B cell (primary cell): ENCODE measurements at regions not wholly inside any gene's neighbourhood (a gene's known extent, or its start where the extent isn't known, plus 50 kb on each side); places are given as distances from the start of the nearest gene placed in this dataset.

Source experiments
- ATAC-seq: fragments of 200-7000 bp; cut with Tn5 transposase; one replicate; pipeline ENCODE4 v1.10.0; 2021; ENCODE audit warnings: low read depth, mild to moderate bottlenecking, moderate number of reproducible peaks, moderate library complexity
- CTCF ChIA-PET: fragments of 350-600 bp; sonication (Branson Sonifier 250); formaldehyde crosslinking; loops from one replicate; lab custom pipeline; 2021; ENCODE audit warnings: antibody characterized with exemption, inconsistent platforms; lab: Charles Lee
- POLR2A ChIA-PET: fragments of 350-600 bp; sonication (Branson Sonifier 250); formaldehyde crosslinking; loops from one replicate; lab custom pipeline; 2021; ENCODE audit warnings: antibody characterized with exemption; lab: Charles Lee
- DNase-seq: peaks from one replicate; pipeline ENCODE4 v3.0.0; 2013
- H2AFZ ChIP-seq: 2 replicates; pipeline ENCODE4 v1.6.1; 2012; ENCODE audit warnings: mild to moderate bottlenecking, low read depth, low read length; ENCODE audit not compliant: insufficient read depth, poor library complexity, severe bottlenecking
- H3K27ac ChIP-seq, 2 donors: 1 replicate in 1 of 2; 2 replicates in 1 of 2; pipeline ENCODE4 v1.5.1; 2012 to 2013; ENCODE audit warnings: low read length in 2 of 2, mild to moderate bottlenecking in 2 of 2, moderate library complexity in 1 of 2
- H3K27me3 ChIP-seq, 4 experiments: fragments of 200-600 bp in 1 of 4; sonication (generic) in 1 of 4; replicated peaks in 1 of 4; 1 replicate in 2 of 4; 2 replicates in 2 of 4; pipeline versions ENCODE4 v1.6.1 to v1.7.0; 2013 to 2016; ENCODE audit warnings: low read length in 3 of 4, mild to moderate bottlenecking in 2 of 4, mixed read lengths in 1 of 4, moderate library complexity in 1 of 4; ENCODE audit not compliant: insufficient read depth in 4 of 4, control insufficient read depth in 3 of 4; ENCODE audit errors: control extremely low read depth in 1 of 4
- H3K36me3 ChIP-seq, 2 experiments: replicated peaks in 1 of 2; 1 replicate in 1 of 2; 2 replicates in 1 of 2; pipeline versions ENCODE4 v1.6.1 to v1.7.1; 2013; ENCODE audit warnings: low read length in 1 of 2; ENCODE audit not compliant: insufficient read depth in 2 of 2, control insufficient read depth in 1 of 2; ENCODE audit errors: control extremely low read depth in 1 of 2, extremely low read depth in 1 of 2
- H3K4me1 ChIP-seq, 2 donors: fragments of 200-600 bp in 1 of 2; sonication (generic) in 1 of 2; 1 replicate in 1 of 2; 2 replicates in 1 of 2; pipeline versions ENCODE4 v1.5.1 to v1.6.1; 2013 to 2017; ENCODE audit warnings: low read length in 2 of 2; ENCODE audit not compliant: control insufficient read depth in 2 of 2, insufficient read depth in 2 of 2
- H3K4me2 ChIP-seq: replicated peaks from 2 replicates; pipeline ENCODE3; 2012; ENCODE audit warnings: mild to moderate bottlenecking, low read depth, low read length; ENCODE audit not compliant: poor library complexity, severe bottlenecking
- H3K4me3 ChIP-seq, 5 experiments: fragments of 200-600 bp in 1 of 5; sonication (generic) in 1 of 5; 1 replicate in 3 of 5; 2 replicates in 2 of 5; pipeline versions ENCODE4 v1.5.1 to v1.7.0; 2011 to 2016; ENCODE audit warnings: low read length in 4 of 5, mild to moderate bottlenecking in 4 of 5, low read depth in 2 of 5, control low read depth in 1 of 5, moderate library complexity in 1 of 5; ENCODE audit not compliant: insufficient read depth in 1 of 5; ENCODE audit errors: control extremely low read depth in 1 of 5, extremely low read depth in 1 of 5
- H3K79me2 ChIP-seq: fragments of 200-600 bp; sonication (generic); one replicate; pipeline ENCODE4 v1.6.0; 2016; ENCODE audit warnings: low read length; ENCODE audit not compliant: control insufficient read depth, insufficient read depth
- H3K9ac ChIP-seq: fragments of 200-600 bp; sonication (generic); 2 replicates; pipeline ENCODE4 v1.6.1; 2017; ENCODE audit warnings: mild to moderate bottlenecking, low read length, moderate library complexity
- H3K9me3 ChIP-seq, 3 donors: one replicate each; pipeline versions ENCODE4 v1.6.1 to v1.7.1; 2013; ENCODE audit warnings: low read length in 2 of 3; ENCODE audit not compliant: control insufficient read depth in 2 of 3, insufficient read depth in 1 of 3; ENCODE audit errors: control extremely low read depth in 1 of 3
- H4K20me1 ChIP-seq: 2 replicates; pipeline ENCODE4 v1.6.0; 2012; ENCODE audit warnings: mild to moderate bottlenecking, low read length; ENCODE audit not compliant: insufficient read depth, control insufficient read depth, poor library complexity, severe bottlenecking
- H3K27ac Mint-ChIP-seq: one replicate; pipeline ENCODE4 v1.8.0; 2021; ENCODE audit warnings: mixed read lengths
- H3K27me3 Mint-ChIP-seq: one replicate; pipeline ENCODE4 v1.8.0; 2021; ENCODE audit warnings: mixed read lengths
- H3K4me1 Mint-ChIP-seq: one replicate; pipeline ENCODE4 v1.8.0; 2021; ENCODE audit warnings: mixed read lengths
- H3K4me3 Mint-ChIP-seq: one replicate; pipeline ENCODE4 v1.8.0; 2021; ENCODE audit warnings: mixed read lengths
- H3K9me3 Mint-ChIP-seq: one replicate; pipeline ENCODE4 v1.8.0; 2022; ENCODE audit warnings: mixed read lengths; ENCODE audit not compliant: insufficient read depth
- CTCF ChIP-seq: fragments of 200-600 bp; IDR thresholded peaks from one replicate; pipeline ENCODE4 v1.8.0; 2022; ENCODE audit warnings: antibody characterized with exemption, mild to moderate bottlenecking
- EZH2 ChIP-seq: IDR thresholded peaks from 2 replicates; pipeline ENCODE4 v1.6.1; 2012; ENCODE audit warnings: borderline replicate concordance, low read depth, mild to moderate bottlenecking, moderate library complexity, low read length; ENCODE audit not compliant: insufficient read depth, poor library complexity, severe bottlenecking
- WGBS: methylation state at CpG from one replicate; pipeline ENCODE4 v1.1.5; 2013; ENCODE audit warnings: missing lambda C conversion rate; ENCODE audit not compliant: insufficient coverage; 5-methylcytosine and 5-hydroxymethylcytosine counted together
- intact Hi-C: fragments of 100-400 bp; cut with micrococcal nuclease; formaldehyde crosslinking; loops from one replicate; pipeline ENCODE4 v1.10.0; 2022

GRCh38 chr18:47587587-47587986 lies 336.1 kb upstream of the SKOR2 start:
- Mint-ChIP-seq H3K4me3 (no peak overlapping the region), H3K4me1 (no peaks in the 10 kb centered on the region), H3K27ac (no peak overlapping the region), H3K27me3 (peaks cover 24% of the 10 kb centered on the region), H3K9me3 (no peaks in the 10 kb centered on the region)
- no peaks in the 10 kb centered on the region for H3K79me2 ChIP-seq
- ChIA-PET CTCF (no interaction called here), POLR2A (no interaction called here)
- TF ChIP-seq CTCF (no peak), EZH2 (no peak)
- DNase-seq (no peak), ATAC-seq (no peak)
- no peaks in the 10 kb centered on the region for H3K4me1 ChIP-seq
- H2AFZ ChIP-seq, result no peak overlapping the region
- H3K9me3 ChIP-seq, result no peaks in the 10 kb centered on the region
- 87% methylated on average over 2 of the region's 2 CpGs for WGBS
- H3K4me3 ChIP-seq, result no peak overlapping the region
- no peak overlapping the region for H3K9ac ChIP-seq
- H3K4me2 ChIP-seq, result no peak overlapping the region
- intact Hi-C loops, result no loop called here
- H3K36me3 ChIP-seq, result no peaks in the 10 kb centered on the region
- H3K27ac ChIP-seq, result no peak overlapping the region
- H4K20me1 ChIP-seq, result no peaks in the 10 kb centered on the region
- H3K27me3 ChIP-seq, result peaks cover 0 to 13% (median 1%) of the 10 kb centered on the region in 4 experiments

GRCh38 chr18:47586418-47587070 lies 335.1 kb upstream of the SKOR2 start:
- no peaks in the 10 kb centered on the region for H3K9me3 Mint-ChIP-seq
- ChIA-PET POLR2A (no interaction called here), CTCF (no interaction called here)
- intact Hi-C loops, result no loop called here
- H3K79me2 ChIP-seq, result no peaks in the 10 kb centered on the region
- H3K4me2 ChIP-seq, result no peak overlapping the region
- no peak overlapping the region for H3K4me3 ChIP-seq
- DNase-seq (no peak), ATAC-seq (no peak)
- no peak overlapping the region for H3K27ac Mint-ChIP-seq
- WGBS, result no CpG with 5 or more reads among the region's 2 CpGs
- H3K27me3 Mint-ChIP-seq, result peaks cover 21% of the 10 kb centered on the region
- no peaks in the 10 kb centered on the region for H3K9me3 ChIP-seq
- no peaks in the 10 kb centered on the region for H3K4me1 ChIP-seq
- no peak for TF ChIP-seq EZH2
- TF ChIP-seq CTCF, result no peak
- H3K36me3 ChIP-seq, result no peaks in the 10 kb centered on the region
- peaks cover 0 to 7% (median 0%) of the 10 kb centered on the region in 4 experiments for H3K27me3 ChIP-seq
- no peak overlapping the region for H3K4me3 Mint-ChIP-seq
- no peaks in the 10 kb centered on the region for H3K4me1 Mint-ChIP-seq
- H3K27ac ChIP-seq, result no peak overlapping the region
- H3K9ac ChIP-seq, result no peak overlapping the region
- no peaks in the 10 kb centered on the region for H4K20me1 ChIP-seq
- no peak overlapping the region for H2AFZ ChIP-seq
